COLO668 (cell line): ENCODE measurements at regions not wholly inside any gene's neighbourhood (a gene's known extent, or its start where the extent isn't known, plus 50 kb on each side); places are given as distances from the start of the nearest gene placed in this dataset.

Source experiments
- DNase-seq: peaks from one replicate; lab custom pipeline; 2025; ENCODE audit not compliant: unreplicated experiment; lab: John Stamatoyannopoulos, UW

DNA sequence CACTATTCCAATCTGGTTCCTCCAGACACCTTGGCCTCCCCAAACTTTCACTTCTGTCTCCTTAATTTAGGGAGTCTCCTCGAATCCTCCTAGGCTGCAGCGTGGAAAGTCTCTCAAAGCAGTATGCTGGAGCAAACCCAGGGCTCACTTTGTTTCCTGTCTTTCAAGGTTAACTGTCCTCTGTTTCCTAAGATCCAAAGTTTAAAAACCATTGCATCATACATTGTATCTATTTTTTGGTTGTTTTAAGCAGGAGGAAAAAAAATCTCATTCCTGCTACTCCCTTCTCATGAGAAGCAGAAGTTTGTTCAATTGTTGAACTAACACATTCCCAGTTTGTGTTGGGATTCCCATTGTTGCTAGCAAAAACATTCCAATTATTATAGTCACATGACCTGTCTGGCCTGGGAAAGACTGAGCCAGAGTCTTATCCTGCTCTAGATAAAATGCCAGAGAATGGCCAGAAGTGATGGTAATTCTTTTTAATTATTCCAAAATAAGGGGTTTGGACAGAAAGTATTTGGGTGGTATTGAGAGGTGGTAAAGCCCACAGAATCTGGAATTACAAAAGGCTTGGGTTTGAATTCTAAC, 67.3 kb downstream of the HSPB8 start:
- DNase-seq, result no peak

DNA sequence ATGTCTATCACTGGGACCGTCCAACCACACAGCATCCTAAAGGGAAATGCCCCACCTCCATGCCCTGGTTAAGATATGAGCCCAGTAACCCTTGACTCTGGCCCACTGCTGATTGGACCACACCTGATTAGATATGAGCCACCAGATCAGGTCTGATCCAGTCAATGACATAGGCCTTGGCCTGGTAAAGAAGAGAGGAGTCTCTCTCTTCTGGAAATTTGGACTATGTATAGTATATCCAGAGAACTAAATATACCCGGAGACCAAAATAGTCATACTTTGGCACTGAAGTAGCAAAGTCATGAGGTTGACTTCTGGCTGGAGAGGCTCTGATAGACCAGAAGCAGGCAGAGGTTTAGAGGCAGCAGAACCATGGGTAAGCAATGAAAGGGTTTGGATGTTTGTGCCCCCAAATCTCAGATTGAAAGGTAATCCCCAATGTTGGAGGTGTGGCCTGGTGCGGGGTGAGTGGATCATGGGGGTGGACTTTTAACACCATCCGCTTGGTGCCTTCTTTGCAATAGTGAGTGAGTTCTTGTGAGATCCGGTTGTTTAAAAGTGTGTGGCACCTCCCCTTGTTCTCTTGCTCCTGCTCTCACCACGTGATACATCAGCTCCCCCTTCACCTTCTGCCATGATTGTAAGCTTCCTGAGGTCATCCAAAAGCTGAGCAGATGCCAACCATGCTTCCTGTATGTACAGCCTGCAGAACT, 68.4 kb downstream of the HSPB8 start:
- DNase-seq, result no peak

GRCh38 chr12:119247720-119248043, 69.0 kb downstream of the HSPB8 start:
- DNase-seq, result no peak

DNA sequence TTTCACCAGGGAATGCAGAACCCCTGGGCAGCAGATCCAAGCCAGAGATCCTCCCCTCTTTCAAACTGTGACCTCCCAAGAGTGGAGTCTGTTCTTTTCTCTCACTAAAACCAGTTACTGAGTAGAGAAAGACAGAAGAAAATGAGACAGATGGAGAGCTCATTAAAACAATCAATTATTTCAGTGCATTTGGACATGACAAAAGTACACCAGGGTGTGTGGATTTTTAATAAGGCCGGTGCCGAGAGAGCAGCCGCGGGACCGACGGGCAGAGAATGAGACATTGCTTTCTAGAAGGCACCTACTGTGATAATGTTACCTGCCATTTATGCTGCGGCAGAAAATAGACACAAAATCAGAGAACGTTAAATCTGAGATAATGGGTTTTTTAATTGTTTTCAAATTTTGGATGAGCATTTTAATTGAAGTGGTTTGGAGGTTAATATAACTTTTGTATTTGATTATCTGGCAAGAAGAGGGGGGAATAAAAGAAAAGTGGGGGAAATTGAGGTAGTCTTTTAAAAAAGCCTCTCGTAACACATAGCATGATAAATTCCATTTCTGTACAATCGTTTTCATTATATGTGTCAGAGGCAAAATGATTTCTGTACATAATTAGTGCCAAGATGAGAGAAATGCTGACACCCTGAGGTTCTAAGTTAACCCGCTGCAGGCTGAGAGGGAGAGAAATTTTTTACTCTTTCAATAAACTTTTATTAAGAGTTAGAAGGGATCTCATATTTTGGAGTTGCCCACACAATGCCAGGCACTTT, 70.8 kb downstream of the HSPB8 start:
- no peak for DNase-seq

DNA sequence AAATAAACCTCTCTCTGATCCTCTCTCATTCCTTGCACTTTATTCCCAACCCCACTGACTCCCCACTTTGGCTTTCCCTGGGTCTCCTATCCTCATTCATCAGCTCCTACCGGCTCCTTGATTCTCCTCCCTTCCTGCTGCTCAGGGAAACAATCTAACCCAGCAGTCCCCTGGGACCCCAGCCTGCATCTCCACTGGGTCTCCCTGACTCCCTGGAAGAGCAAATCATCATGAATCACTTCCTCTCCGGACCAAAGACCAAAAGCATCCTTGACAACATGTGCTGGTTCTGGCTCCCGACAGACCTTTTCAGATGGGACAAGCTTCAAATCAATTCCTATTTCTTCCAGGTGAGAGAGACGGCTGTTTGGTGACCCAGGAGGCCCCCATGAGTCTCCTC, 76.6 kb downstream of the HSPB8 start:
- DNase-seq, result no peak

DNA sequence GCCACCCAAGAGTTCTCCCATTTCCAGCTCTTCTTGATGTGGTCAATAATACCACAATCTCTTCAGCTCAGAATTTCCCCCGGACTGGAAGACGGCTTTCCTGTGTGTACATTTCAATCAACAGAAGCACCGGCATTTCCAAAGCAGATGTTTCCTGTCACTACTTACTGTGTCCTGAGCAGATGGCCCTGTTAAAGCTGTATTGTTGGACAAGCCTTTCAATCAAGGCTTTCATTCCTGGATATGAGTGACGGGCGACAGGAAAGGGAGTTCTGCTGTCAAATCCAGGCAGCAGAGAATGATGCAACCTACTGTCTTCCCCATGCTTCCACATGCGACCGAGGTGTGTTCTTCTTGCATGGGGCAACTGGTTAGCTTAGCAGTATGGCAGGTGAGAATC, 76.4 kb upstream of the CCDC60 start:
- DNase-seq, result peak; percentile 61

- DNase-seq, result peak; percentile 52
Measured at GRCh38 chr12:119258556-119258955, 76.0 kb upstream of the CCDC60 start.

GRCh38 chr12:119259484-119259883, 75.0 kb upstream of the CCDC60 start:
- DNase-seq, result no peak

GRCh38 chr12:119262388-119262787, 72.1 kb upstream of the CCDC60 start:
- no peak for DNase-seq

- DNase-seq, result no peak
Measured at GRCh38 chr12:119263466-119263865, 71.1 kb upstream of the CCDC60 start.

- no peak for DNase-seq
Measured at GRCh38 chr12:119266963-119267362, 67.6 kb upstream of the CCDC60 start.

GRCh38 chr12:119274636-119275065, 59.9 kb upstream of the CCDC60 start:
- no peak for DNase-seq

DNA sequence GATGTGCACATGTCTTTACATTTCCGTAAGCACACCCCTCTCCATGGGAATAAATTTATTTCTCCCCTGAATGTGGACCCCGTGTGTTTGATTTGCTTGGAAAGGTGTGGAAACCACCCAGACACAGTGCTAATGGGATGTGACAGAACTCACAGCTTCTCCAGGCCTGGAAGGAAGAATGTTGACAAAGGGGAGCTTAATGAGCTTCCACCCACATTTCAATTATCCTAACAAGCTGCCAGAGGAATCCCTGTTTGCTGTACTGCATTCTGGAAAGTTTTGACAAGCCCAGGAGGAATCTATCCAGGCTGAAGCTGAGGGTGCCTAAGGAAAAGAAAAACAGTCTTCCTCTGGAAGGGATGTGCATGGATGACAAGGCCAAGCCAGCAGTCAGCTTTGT, 51.2 kb upstream of the CCDC60 start:
- no peak for DNase-seq
